Spleen (tissue), 11 donors: ENCODE measurements at regions not wholly inside any gene's neighbourhood (a gene's known extent, or its start where the extent isn't known, plus 50 kb on each side); places are given as distances from the start of the nearest gene placed in this dataset.
"Not testable (repeated sequence)": the region's sequence is repeated elsewhere in the genome, so short reads cannot be mapped to it uniquely, and the experiment has no call there.

Source experiments
- DNase-seq: peaks from one replicate; pipeline ENCODE4 v3.0.0-alpha.2; 2020
- H3K27ac ChIP-seq, 8 donors: fragments of 200-600 bp; sonication (generic) in 7 of 8; 1 replicate in 4 of 8; 2 replicates in 4 of 8; pipeline versions ENCODE4 v1.5.0 to v1.8.0; 2016 to 2021; ENCODE audit warnings: inconsistent platforms in 4 of 8, mild to moderate bottlenecking in 4 of 8, moderate library complexity in 1 of 8
- H3K27me3 ChIP-seq, 7 donors: fragments of 200-600 bp; sonication (generic) in 6 of 7; replicated peaks in 1 of 7; 1 replicate in 4 of 7; 2 replicates in 3 of 7; pipeline versions ENCODE4 v1.5.0 to v1.8.0; 2016 to 2021; ENCODE audit warnings: inconsistent platforms in 3 of 7, mild to moderate bottlenecking in 1 of 7
- H3K36me3 ChIP-seq, 6 donors: fragments of 200-600 bp; sonication (generic) in 5 of 6; 1 replicate in 4 of 6; 2 replicates in 2 of 6; pipeline versions ENCODE4 v1.5.0 to v1.8.0; 2016 to 2021; ENCODE audit warnings: inconsistent platforms in 2 of 6
- H3K4me1 ChIP-seq, 6 donors: fragments of 200-600 bp; sonication (generic) in 5 of 6; 1 replicate in 3 of 6; 2 replicates in 3 of 6; pipeline versions ENCODE4 v1.5.0 to v1.8.0; 2016 to 2021; ENCODE audit warnings: inconsistent platforms in 3 of 6
- H3K4me3 ChIP-seq, 8 donors: fragments of 200-600 bp; sonication (generic) in 7 of 8; 1 replicate in 4 of 8; 2 replicates in 4 of 8; pipeline versions ENCODE4 v1.5.0 to v1.8.0; 2016 to 2021; ENCODE audit warnings: inconsistent platforms in 4 of 8, mild to moderate bottlenecking in 4 of 8, moderate library complexity in 2 of 8
- H3K9me3 ChIP-seq, 8 donors: fragments of 200-600 bp; sonication (generic) in 7 of 8; 1 replicate in 4 of 8; 2 replicates in 4 of 8; pipeline versions ENCODE4 v1.5.0 to v1.8.0; 2016 to 2021; ENCODE audit warnings: inconsistent platforms in 4 of 8
- POLR2A ChIP-seq, 3 donors: fragments of 450-650 bp; IDR thresholded peaks; one replicate each; pipeline ENCODE4 v1.5.1; 2017; ENCODE audit warnings: antibody characterized with exemption in 3 of 3, mild to moderate bottlenecking in 1 of 3
- POLR2AphosphoS5 ChIP-seq, 3 donors: sonication (generic); formaldehyde crosslinking; IDR thresholded peaks; one replicate each; pipeline ENCODE4 v1.5.1; 2017; ENCODE audit warnings: antibody characterized with exemption in 3 of 3
- WGBS, 5 donors: extraction: QIAGEN DNeasy Blood & Tissue Kit in 3 of 5; methylation state at CpG; one replicate each; pipeline versions ENCODE4 v1.1.5 to v1.1.7; 2013 to 2018; 5-methylcytosine and 5-hydroxymethylcytosine counted together
- intact Hi-C: fragments of 100-400 bp; cut with DNase I; formaldehyde crosslinking; loops from one replicate; pipeline ENCODE4 v1.15.0; 2023; ENCODE audit warnings: low total_unique reads
- small RNA-seq, 4 donors: library from RNA; depleted of rRNA; stranded (forward); fragments of <200 nt; gene quantifications; one replicate each; pipeline ENCODE3, GENCODE V24; 2016
- TF ChIP-seq, protein P1 (sequence below), 11 experiments: fragments of 200-600 bp in 7 of 11; fragments of 450-650 bp in 4 of 11; sonication (generic) in 4 of 11; IDR thresholded peaks in 8 of 11; conservative IDR thresholded peaks in 3 of 11; 1 replicate in 7 of 11; 2 replicates in 4 of 11; pipeline versions ENCODE4 v1.4.0 to v1.8.0; 2016 to 2021; ENCODE audit warnings: antibody characterized with exemption in 11 of 11, inconsistent platforms in 4 of 11, mild to moderate bottlenecking in 1 of 11
- donor health status: healthy with polysubstance abuse.
- donor health status: DM: no; HTN: no; CAD: no; lungs with moderate emphysema.
- donor health status: DM: no; HTN: no; CAD: no.
- donor health status: Bipolar disorder and iron deficiency.
- donor health status: healthy.
- donor health status: DM: no; HTN: no; CAD: no.
- donor health status: DM: yes; HTN: yes; CAD: no.

GRCh38 chr16:34078691-34079090 is 619.3 kb downstream of the TP53TG3F start:
- no peak overlapping the region for H3K4me3 ChIP-seq

DNA sequence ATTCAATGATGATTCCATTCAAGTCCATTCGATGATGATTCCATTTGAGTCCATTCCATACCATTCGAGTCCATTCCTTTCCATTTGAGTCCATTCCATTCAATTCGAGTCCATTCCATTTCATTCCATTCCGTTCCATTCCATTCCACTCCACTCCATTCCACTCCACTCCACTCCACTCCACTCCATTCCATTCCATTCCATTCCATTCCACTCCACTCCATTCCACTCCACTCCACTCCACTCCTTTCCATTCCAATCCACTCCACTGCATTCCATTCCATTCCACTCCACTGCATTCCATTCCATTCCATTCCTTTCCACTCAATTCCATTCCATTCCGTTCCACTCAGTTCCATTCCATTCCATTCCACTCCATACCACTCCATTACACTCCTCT is 625.6 kb downstream of the TP53TG3F start:
- DNase-seq, intact Hi-C loops, H3K36me3 ChIP-seq, H3K27ac ChIP-seq, H3K27me3 ChIP-seq, H3K4me1 ChIP-seq, H3K4me3 ChIP-seq: not testable (repeated sequence)
- WGBS, 5 donors = 58 to 69% (median 63%) methylated on average over 5 of the region's 5 CpGs
- H3K9me3 ChIP-seq = peaks cover 23 to 100% (median 100%) of the 10 kb centered on the region in 8 donors

More at GRCh38 chr16:34078691-34079090, 619.3 kb downstream of the TP53TG3F start:
- Histone ChIP-seq H3K36me3 (no peaks in the 10 kb centered on the region), H3K4me1 (no peaks in the 10 kb centered on the region), H3K27me3 (no peaks in the 10 kb centered on the region), H3K9me3 (peaks cover 12 to 100% (median 98%) of the 10 kb centered on the region in 8 donors), H3K27ac (no peak overlapping the region)
- TF ChIP-seq POLR2AphosphoS5 (IDR thresholded peaks at IDR 0.05) (no peak), POLR2A (IDR thresholded peaks at IDR 0.05) (no peak)
- TF ChIP-seq, protein P1, sequence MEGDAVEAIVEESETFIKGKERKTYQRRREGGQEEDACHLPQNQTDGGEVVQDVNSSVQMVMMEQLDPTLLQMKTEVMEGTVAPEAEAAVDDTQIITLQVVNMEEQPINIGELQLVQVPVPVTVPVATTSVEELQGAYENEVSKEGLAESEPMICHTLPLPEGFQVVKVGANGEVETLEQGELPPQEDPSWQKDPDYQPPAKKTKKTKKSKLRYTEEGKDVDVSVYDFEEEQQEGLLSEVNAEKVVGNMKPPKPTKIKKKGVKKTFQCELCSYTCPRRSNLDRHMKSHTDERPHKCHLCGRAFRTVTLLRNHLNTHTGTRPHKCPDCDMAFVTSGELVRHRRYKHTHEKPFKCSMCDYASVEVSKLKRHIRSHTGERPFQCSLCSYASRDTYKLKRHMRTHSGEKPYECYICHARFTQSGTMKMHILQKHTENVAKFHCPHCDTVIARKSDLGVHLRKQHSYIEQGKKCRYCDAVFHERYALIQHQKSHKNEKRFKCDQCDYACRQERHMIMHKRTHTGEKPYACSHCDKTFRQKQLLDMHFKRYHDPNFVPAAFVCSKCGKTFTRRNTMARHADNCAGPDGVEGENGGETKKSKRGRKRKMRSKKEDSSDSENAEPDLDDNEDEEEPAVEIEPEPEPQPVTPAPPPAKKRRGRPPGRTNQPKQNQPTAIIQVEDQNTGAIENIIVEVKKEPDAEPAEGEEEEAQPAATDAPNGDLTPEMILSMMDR (IDR thresholded peaks at IDR 0.05 in 8 of 11, conservative IDR thresholded peaks at IDR 0.05 in 3 of 11) = no peak
- 77 to 84% (median 79%) methylated on average over 14 of the region's 14 CpGs for WGBS, 5 donors
- no peak for DNase-seq
- intact Hi-C loops = no loop called here

DNA sequence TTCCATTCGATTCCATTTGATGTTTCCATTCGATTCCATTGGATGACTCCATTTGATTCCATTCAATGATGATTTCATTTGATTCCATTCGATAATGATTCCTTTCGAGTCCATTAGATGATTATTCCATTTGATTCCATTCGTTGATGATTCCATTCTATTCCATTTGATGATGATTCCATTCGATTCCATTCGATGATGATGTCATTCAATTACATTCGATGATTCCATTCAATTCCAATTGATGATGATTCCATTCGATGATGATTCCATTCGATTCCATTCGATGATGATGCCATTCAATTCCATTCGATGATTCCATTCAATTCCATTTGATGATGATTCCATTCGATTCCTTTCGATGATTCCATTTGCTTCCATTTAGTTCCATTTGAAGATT is 635.6 kb downstream of the TP53TG3F start:
- H3K27ac ChIP-seq, H3K36me3 ChIP-seq, DNase-seq, H3K27me3 ChIP-seq, intact Hi-C loops, H3K4me1 ChIP-seq, H3K4me3 ChIP-seq: not testable (repeated sequence)
- H3K9me3 ChIP-seq = peaks cover 0 to 100% (median 99%) of the 10 kb centered on the region in 8 donors
- 86 to 89% (median 88%) methylated on average over 14 of the region's 14 CpGs for WGBS, 5 donors

DNA sequence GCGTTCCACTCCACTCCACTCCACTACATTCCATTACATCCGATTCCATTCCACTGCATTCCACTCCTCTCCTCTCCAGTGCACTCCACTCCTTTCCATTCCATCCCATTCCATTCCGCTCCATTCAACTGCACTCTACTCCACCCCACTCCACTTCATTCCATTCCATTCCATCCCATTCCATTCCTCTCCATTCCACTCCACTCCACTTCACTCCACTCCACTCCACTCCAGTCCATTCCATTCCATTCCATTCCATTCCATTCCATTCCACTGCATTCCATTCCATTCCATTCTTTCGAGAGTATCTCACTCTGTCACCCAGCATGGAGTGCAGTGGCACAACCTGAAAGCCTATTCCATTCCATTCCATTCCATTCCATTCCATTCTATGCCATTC is 637.5 kb downstream of the TP53TG3F start:
- 71 to 78% (median 73%) methylated on average over 4 of the region's 4 CpGs for WGBS, 5 donors
- H3K27ac ChIP-seq, H3K36me3 ChIP-seq, intact Hi-C loops, H3K27me3 ChIP-seq, H3K4me3 ChIP-seq, H3K4me1 ChIP-seq, DNase-seq: not testable (repeated sequence)
- H3K9me3 ChIP-seq = peaks cover 0 to 100% (median 92%) of the 10 kb centered on the region in 8 donors

DNA sequence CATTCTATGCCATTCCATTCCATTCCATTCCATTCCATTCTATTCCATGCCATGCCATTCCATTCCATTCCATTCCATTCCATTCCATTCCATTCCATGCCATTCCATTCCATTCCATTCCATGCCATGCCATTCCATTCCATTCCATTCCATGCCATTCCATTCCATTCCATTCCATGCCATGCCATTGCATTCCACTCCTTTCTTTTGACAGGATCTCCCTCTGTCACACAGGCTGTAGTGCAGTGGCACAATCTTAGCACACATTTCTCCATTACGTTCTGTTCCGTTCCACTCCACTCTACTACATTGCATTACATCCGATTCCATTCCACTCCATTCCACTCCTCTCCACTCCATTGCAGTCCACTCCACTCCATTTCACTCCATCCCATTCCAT is 637.9 kb downstream of the TP53TG3F start:
- H3K36me3 ChIP-seq, H3K4me3 ChIP-seq, intact Hi-C loops, DNase-seq, H3K27me3 ChIP-seq, H3K4me1 ChIP-seq, H3K27ac ChIP-seq: not testable (repeated sequence)
- peaks cover 0 to 99% (median 89%) of the 10 kb centered on the region in 8 donors for H3K9me3 ChIP-seq
- WGBS, 5 donors = 79 to 88% (median 83%) methylated on average over 3 of the region's 3 CpGs

DNA sequence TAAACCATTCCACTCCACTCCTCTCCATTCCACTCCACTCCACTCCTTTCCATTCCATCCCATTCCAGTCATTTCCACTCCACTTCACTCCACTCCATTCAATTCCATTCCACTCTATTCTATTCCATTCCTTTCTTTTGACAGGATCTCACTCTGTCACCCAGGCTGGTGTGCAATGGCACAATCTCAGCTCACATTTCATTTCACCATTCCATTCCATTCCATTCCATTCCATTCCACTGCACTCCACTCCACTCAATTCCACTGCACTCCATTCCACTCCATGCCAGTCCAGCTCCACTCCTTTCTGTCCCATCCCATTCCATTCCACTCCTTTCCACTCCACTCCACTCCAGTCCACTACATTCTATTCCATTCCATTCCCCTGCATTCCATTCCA is 638.6 kb downstream of the TP53TG3F start:
- H3K27ac ChIP-seq, H3K36me3 ChIP-seq, H3K4me1 ChIP-seq, H3K4me3 ChIP-seq, DNase-seq, H3K27me3 ChIP-seq, intact Hi-C loops: not testable (repeated sequence)
- H3K9me3 ChIP-seq = peaks cover 0 to 97% (median 83%) of the 10 kb centered on the region in 8 donors

DNA sequence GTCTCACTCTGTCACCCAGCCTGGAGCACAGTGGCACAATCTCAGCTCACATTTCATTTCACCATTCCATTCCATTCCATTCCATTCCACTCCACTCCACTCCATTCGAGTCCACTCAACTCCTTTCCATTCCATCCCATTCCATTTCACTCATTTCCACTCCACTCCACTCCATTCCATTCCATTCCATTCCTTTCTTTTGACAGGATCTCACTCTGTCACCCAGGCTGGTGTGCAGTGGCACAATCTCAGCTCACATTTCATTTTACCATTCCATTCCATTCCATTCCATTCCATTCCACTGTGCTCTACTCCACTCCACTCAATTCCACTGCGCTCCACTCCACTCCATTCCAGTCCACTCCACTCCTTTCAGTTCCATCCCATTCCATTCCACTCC is 639.6 kb downstream of the TP53TG3F start:
- H3K4me1 ChIP-seq, DNase-seq, H3K27me3 ChIP-seq, H3K36me3 ChIP-seq, intact Hi-C loops, H3K4me3 ChIP-seq, H3K27ac ChIP-seq: not testable (repeated sequence)
- peaks cover 0 to 97% (median 81%) of the 10 kb centered on the region in 8 donors for H3K9me3 ChIP-seq
- 30 to 45% (median 37%) methylated on average over 2 of the region's 2 CpGs for WGBS, 5 donors

Small RNA genes lying in the stretch of these regions (small RNA-seq; reads per million reads assigned to genes)
- 0 reads per million in 4 donors for gene AC133561.3
- 0 reads per million in 4 donors for gene AC133561.4
- 0 reads per million in 4 donors for gene AC140658.4
